Testis (tissue), 2 donors: ENCODE measurements at regions not wholly inside any gene's neighbourhood (a gene's known extent, or its start where the extent isn't known, plus 50 kb on each side); places are given as distances from the start of the nearest gene placed in this dataset.

Experiments used
- DNase-seq: peaks from one replicate; pipeline ENCODE4 v3.0.0-alpha.2; 2019
- H3K27ac ChIP-seq, 2 donors: fragments of 200-600 bp; sonication (generic); one replicate each; pipeline ENCODE4 v1.5.1; 2019
- H3K27me3 ChIP-seq: fragments of 200-600 bp; sonication (generic); one replicate; pipeline ENCODE4 v1.5.1; 2019
- H3K36me3 ChIP-seq: fragments of 200-600 bp; sonication (generic); one replicate; pipeline ENCODE4 v1.5.1; 2017; ENCODE audit warnings: low read depth; ENCODE audit errors: missing control alignments
- H3K4me1 ChIP-seq: fragments of 200-600 bp; sonication (generic); one replicate; pipeline ENCODE4 v1.5.1; 2019
- H3K4me3 ChIP-seq, 2 donors: fragments of 200-600 bp; sonication (generic); one replicate each; pipeline ENCODE4 v1.5.1; 2017 to 2019
- H3K9me3 ChIP-seq: fragments of 200-600 bp; sonication (generic); one replicate; pipeline ENCODE4 v1.5.1; 2017
- CTCF ChIP-seq, 3 experiments: fragments of 450-650 bp in 2 of 3; fragments of 200-600 bp in 1 of 3; sonication (generic) in 1 of 3; IDR thresholded peaks; one replicate each; pipeline ENCODE4 v1.5.1; 2016 to 2019; ENCODE audit warnings: antibody characterized with exemption in 3 of 3, mild to moderate bottlenecking in 2 of 3, moderate library complexity in 1 of 3
- POLR2A ChIP-seq: fragments of 450-650 bp; IDR thresholded peaks from one replicate; pipeline ENCODE4 v1.6.1; 2017; ENCODE audit warnings: antibody characterized with exemption, mild to moderate bottlenecking, moderate library complexity
- WGBS, 2 donors: methylation state at CpG; one replicate each; pipeline ENCODE4 v1.1.5; 2018; 5-methylcytosine and 5-hydroxymethylcytosine counted together
- intact Hi-C: fragments of 100-400 bp; cut with DNase I; formaldehyde crosslinking; loops from one replicate; pipeline ENCODE4 v1.15.1; 2023; ENCODE audit warnings: low total_unique reads

- H3K27ac ChIP-seq = no peak overlapping the region
- intact Hi-C loops = no loop called here
These were observed 522.5 kb downstream of the ETV1 start for GRCh38 chr7:13466874-13467547.

GRCh38 chr7:13476881-13477444 lies 512.5 kb downstream of the ETV1 start:
- no peak overlapping the region for H3K27ac ChIP-seq

More at GRCh38 chr7:13466874-13467547, 522.5 kb downstream of the ETV1 start:
- WGBS, 2 donors = 42 to 52% methylated on average over 7 of the region's 7 CpGs
- no peak for DNase-seq
- Histone ChIP-seq H3K9me3 (no peaks in the 10 kb centered on the region), H3K36me3 (no peaks in the 10 kb centered on the region), H3K27me3 (no peaks in the 10 kb centered on the region), H3K4me1 (no peaks in the 10 kb centered on the region), H3K4me3 (no peak overlapping the region)
- TF ChIP-seq POLR2A = no peak
- TF ChIP-seq CTCF (IDR thresholded peaks at IDR 0.05) = no peak

GRCh38 chr7:13489386-13489785 lies 500.1 kb downstream of the ETV1 start:
- 82 to 95% methylated on average over 2 to 6 of the region's 6 CpGs for WGBS, 2 donors

More at GRCh38 chr7:13476881-13477444, 512.5 kb downstream of the ETV1 start:
- TF ChIP-seq POLR2A (no peak), CTCF (IDR thresholded peaks at IDR 0.05) (no peak)
- no peak overlapping the region for H3K4me3 ChIP-seq
- no peaks in the 10 kb centered on the region for H3K9me3 ChIP-seq
- H3K27me3 ChIP-seq = no peaks in the 10 kb centered on the region
- no peak for DNase-seq
- intact Hi-C loops = no loop called here
- H3K36me3 ChIP-seq = no peaks in the 10 kb centered on the region
- 89 to 92% methylated on average over 2 of the region's 2 CpGs for WGBS, 2 donors
- H3K4me1 ChIP-seq = no peaks in the 10 kb centered on the region

DNA sequence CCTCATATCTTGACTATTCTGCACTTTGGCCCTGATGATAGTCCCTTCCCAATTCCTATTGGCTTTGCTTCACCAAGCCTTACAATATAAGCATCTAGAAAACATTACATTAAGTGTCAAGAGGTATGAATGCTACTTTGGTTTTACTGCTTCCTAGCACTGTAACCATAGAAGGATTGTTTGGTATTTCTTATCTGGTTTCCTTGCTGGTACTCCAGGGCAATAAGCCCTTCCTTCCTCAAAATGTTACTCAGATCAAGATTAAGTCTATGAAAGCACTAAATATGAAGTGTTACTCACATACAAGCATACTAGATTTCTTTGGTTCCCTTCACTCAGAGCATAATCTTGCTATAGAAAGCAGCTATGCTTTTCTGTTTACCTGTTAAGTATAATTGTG lies 492.5 kb downstream of the ETV1 start:
- no peaks in the 10 kb centered on the region for H3K9me3 ChIP-seq
- DNase-seq = no peak
- no peaks in the 10 kb centered on the region for H3K27me3 ChIP-seq
- no peak overlapping the region for H3K27ac ChIP-seq
- H3K36me3 ChIP-seq = no peaks in the 10 kb centered on the region
- H3K4me3 ChIP-seq = no peak overlapping the region
- intact Hi-C loops = no loop called here
- TF ChIP-seq CTCF (IDR thresholded peaks at IDR 0.05) (no peak), POLR2A (no peak)
- H3K4me1 ChIP-seq = no peaks in the 10 kb centered on the region

More at GRCh38 chr7:13489386-13489785, 500.1 kb downstream of the ETV1 start:
- no peaks in the 10 kb centered on the region for H3K4me1 ChIP-seq
- no peak for TF ChIP-seq POLR2A
- TF ChIP-seq CTCF (IDR thresholded peaks at IDR 0.05) = no peak
- H3K4me3 ChIP-seq = no peak overlapping the region
- intact Hi-C loops = no loop called here
- H3K9me3 ChIP-seq = no peaks in the 10 kb centered on the region
- no peaks in the 10 kb centered on the region for H3K36me3 ChIP-seq
- no peaks in the 10 kb centered on the region for H3K27me3 ChIP-seq
- H3K27ac ChIP-seq = no peak overlapping the region
- DNase-seq = no peak

DNA sequence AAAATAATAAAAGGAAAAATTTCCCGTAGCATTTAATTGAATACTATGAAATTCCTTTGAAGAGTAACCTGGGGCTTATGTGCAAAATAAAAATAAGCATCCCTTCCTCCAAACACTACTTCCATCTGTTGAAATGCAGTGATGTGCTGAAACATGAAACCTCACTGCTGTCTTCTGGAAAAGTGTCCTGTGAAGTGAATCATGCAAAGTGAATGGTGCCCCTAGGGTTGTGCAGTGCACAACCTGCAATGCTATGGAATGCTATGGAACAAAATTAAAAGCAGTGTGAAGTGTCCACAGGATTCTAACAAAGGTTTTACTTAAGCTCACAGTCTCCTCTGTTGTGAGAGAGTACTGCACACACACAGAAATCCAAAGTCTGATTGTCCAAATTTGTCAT lies 480.9 kb downstream of the ETV1 start:
- TF ChIP-seq POLR2A = no peak
- no peak for TF ChIP-seq CTCF (IDR thresholded peaks at IDR 0.05)
- WGBS, 2 donors = 55 to 62% methylated on average over 1 of the region's 1 CpG
- intact Hi-C loops = no loop called here

More for the DNA sequence above, 480.9 kb downstream of the ETV1 start:
- H3K36me3 ChIP-seq = no peaks in the 10 kb centered on the region
- H3K4me1 ChIP-seq = no peaks in the 10 kb centered on the region
- no peak for DNase-seq
- no peaks in the 10 kb centered on the region for H3K9me3 ChIP-seq
- H3K27me3 ChIP-seq = no peaks in the 10 kb centered on the region
- no peak overlapping the region for H3K27ac ChIP-seq
- no peak overlapping the region for H3K4me3 ChIP-seq
